ENCODE measurements at regions not wholly inside any gene's neighbourhood (a gene's known extent, or its start where the extent isn't known, plus 50 kb on each side); places are given as distances from the start of the nearest gene placed in this dataset.

DNA sequence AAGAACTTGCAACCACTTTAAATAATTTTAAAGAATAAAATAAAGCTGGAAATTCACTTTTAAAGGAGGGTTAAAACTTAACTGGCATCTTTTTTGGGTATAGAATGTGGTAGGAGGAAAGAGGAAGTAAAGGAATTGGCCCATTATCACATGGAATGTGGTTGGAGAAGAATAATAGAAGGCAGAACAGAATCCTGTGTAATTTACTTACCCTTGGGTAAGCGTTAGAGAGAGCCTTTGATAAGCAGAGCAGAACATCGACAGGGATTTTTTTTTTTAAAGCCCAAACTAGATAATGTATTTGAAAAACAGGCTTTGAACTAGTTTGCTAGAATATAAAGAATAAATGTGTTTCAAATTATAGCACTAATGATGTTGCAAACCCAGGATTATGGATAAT is 199.8 kb upstream of the KIAA1217 start:
- no peaks in the 10 kb centered on the region for H3K79me2 ChIP-seq (ENCODE audit: insufficient read depth, low read length)
- TF ChIP-seq, protein P1, sequence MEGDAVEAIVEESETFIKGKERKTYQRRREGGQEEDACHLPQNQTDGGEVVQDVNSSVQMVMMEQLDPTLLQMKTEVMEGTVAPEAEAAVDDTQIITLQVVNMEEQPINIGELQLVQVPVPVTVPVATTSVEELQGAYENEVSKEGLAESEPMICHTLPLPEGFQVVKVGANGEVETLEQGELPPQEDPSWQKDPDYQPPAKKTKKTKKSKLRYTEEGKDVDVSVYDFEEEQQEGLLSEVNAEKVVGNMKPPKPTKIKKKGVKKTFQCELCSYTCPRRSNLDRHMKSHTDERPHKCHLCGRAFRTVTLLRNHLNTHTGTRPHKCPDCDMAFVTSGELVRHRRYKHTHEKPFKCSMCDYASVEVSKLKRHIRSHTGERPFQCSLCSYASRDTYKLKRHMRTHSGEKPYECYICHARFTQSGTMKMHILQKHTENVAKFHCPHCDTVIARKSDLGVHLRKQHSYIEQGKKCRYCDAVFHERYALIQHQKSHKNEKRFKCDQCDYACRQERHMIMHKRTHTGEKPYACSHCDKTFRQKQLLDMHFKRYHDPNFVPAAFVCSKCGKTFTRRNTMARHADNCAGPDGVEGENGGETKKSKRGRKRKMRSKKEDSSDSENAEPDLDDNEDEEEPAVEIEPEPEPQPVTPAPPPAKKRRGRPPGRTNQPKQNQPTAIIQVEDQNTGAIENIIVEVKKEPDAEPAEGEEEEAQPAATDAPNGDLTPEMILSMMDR (IDR thresholded peaks at IDR 0.05; ENCODE audit: borderline replicate concordance, extremely low read depth, low read length, poor library complexity, severe bottlenecking), result no peak
- TF ChIP-seq EZH2 (IDR thresholded peaks at IDR 0.05; ENCODE audit: borderline replicate concordance, low read depth, low read length, severe bottlenecking), result no peak
- no peaks in the 10 kb centered on the region for H4K20me1 ChIP-seq (ENCODE audit: insufficient read depth, low read length)
- H3K9me3 ChIP-seq (ENCODE audit: insufficient read depth, low read length, severe bottlenecking), result no peaks in the 10 kb centered on the region
- no peaks in the 10 kb centered on the region for H3K27me3 ChIP-seq (ENCODE audit: insufficient read depth, low read length, poor library complexity)
- H3K4me2 ChIP-seq (ENCODE audit: insufficient read depth, low read length), result no peak overlapping the region
- no peak overlapping the region for H3K4me3 ChIP-seq (ENCODE audit: low read depth in 1 of 2, low read length in 2 of 2)
- H2AFZ ChIP-seq (ENCODE audit: low read depth, low read length), result no peak overlapping the region
- no peaks in the 10 kb centered on the region for H3K4me1 ChIP-seq (ENCODE audit: insufficient read depth, low read length)
- H3K27ac ChIP-seq (ENCODE audit: low read length), result no peak overlapping the region
- no peaks in the 10 kb centered on the region for H3K36me3 ChIP-seq (ENCODE audit: insufficient read depth, low read length)
- no peak overlapping the region for H3K9ac ChIP-seq (ENCODE audit: low read depth, low read length)
- no peak for ATAC-seq (ENCODE audit: insufficient read depth, low read depth)
- DNase-seq, result no peak

GRCh38 chr10:24009736-24010135 is 199.2 kb upstream of the KIAA1217 start:
- H3K79me2 ChIP-seq (ENCODE audit: insufficient read depth, low read length), result no peaks in the 10 kb centered on the region
- no peak overlapping the region for H3K4me2 ChIP-seq (ENCODE audit: insufficient read depth, low read length)
- H3K4me1 ChIP-seq (ENCODE audit: insufficient read depth, low read length), result no peaks in the 10 kb centered on the region
- H3K27me3 ChIP-seq (ENCODE audit: insufficient read depth, low read length, poor library complexity), result no peaks in the 10 kb centered on the region
- no peak for DNase-seq
- H2AFZ ChIP-seq (ENCODE audit: low read depth, low read length), result no peak overlapping the region
- no peak overlapping the region for H3K9ac ChIP-seq (ENCODE audit: low read depth, low read length)
- H3K9me3 ChIP-seq (ENCODE audit: insufficient read depth, low read length, severe bottlenecking), result no peaks in the 10 kb centered on the region
- no peak for TF ChIP-seq EZH2 (IDR thresholded peaks at IDR 0.05; ENCODE audit: borderline replicate concordance, low read depth, low read length, severe bottlenecking)
- TF ChIP-seq, protein P1 (IDR thresholded peaks at IDR 0.05; ENCODE audit: borderline replicate concordance, extremely low read depth, low read length, poor library complexity, severe bottlenecking), result no peak
- no peaks in the 10 kb centered on the region for H3K36me3 ChIP-seq (ENCODE audit: insufficient read depth, low read length)
- ATAC-seq (ENCODE audit: insufficient read depth, low read depth), result no peak
- H3K27ac ChIP-seq (ENCODE audit: low read length), result no peak overlapping the region
- no peaks in the 10 kb centered on the region for H4K20me1 ChIP-seq (ENCODE audit: insufficient read depth, low read length)
- H3K4me3 ChIP-seq (ENCODE audit: low read depth in 1 of 2, low read length in 2 of 2), result no peak overlapping the region

DNA sequence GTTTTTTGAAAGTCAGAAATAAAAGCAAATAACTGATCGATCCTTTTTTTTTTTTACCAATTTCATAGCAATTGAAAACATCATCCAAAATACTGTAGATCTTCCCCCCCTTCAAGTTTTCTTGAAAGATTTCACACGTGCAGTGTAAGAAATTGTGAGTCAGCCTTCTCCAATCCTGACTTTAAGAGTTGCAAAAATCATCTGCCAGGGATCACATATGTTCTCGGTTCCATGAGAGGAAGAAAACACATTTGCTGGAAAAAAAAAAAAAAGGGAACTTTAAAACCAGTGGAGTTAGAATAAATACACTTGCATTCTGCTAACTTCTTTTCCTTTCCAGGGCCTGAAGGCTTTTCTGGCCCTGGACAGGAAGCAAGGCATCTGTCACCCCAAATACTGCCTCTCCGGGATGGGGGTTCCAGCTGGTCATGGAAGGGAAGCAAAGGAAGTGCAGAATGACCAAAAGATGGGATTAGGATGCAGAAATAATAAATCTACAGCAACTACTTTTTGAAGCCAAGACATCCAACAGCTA is 198.4 kb upstream of the KIAA1217 start:
- ATAC-seq (ENCODE audit: insufficient read depth, low read depth), result no peak
- Histone ChIP-seq H4K20me1 (ENCODE audit: insufficient read depth, low read length) (no peaks in the 10 kb centered on the region), H2AFZ (ENCODE audit: low read depth, low read length) (no peak overlapping the region), H3K27ac (ENCODE audit: low read length) (no peak overlapping the region), H3K4me2 (ENCODE audit: insufficient read depth, low read length) (no peak overlapping the region), H3K79me2 (ENCODE audit: insufficient read depth, low read length) (no peaks in the 10 kb centered on the region), H3K9me3 (ENCODE audit: insufficient read depth, low read length, severe bottlenecking) (no peaks in the 10 kb centered on the region), H3K36me3 (ENCODE audit: insufficient read depth, low read length) (no peaks in the 10 kb centered on the region), H3K27me3 (ENCODE audit: insufficient read depth, low read length, poor library complexity) (no peaks in the 10 kb centered on the region), H3K4me3 (ENCODE audit: low read depth in 1 of 2, low read length in 2 of 2) (no peak overlapping the region), H3K9ac (ENCODE audit: low read depth, low read length) (no peak overlapping the region), H3K4me1 (ENCODE audit: insufficient read depth, low read length) (no peaks in the 10 kb centered on the region)
- no peak for TF ChIP-seq EZH2 (IDR thresholded peaks at IDR 0.05; ENCODE audit: borderline replicate concordance, low read depth, low read length, severe bottlenecking)
- DNase-seq, result no peak

DNA sequence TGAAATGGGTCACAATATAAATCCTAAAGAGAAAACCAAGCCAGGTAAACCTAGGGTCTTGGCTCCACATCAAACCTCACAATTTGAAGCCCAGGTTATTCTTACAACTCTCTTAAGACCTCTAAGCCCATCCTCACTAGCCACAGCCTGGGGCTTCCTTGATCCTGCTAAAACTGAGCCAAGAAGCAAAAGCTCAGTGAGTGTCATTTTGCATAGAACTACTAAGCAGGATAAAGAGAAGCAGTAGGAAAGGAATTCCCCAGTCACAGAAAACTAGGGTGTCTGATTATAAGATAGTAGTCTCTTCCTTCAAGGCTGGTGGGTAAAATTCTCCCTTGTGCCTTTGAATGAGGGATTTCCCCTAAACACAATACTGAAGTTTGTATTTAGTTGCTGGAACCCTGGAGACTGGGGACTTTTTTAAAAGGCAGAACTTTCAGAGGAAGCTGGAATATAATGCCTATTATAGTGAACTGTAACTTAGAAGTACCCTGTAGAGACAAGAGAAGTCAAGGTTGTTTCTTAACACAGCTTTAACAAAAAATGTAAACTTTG is 196.6 kb upstream of the KIAA1217 start:
- Histone ChIP-seq H2AFZ (ENCODE audit: low read depth, low read length) (no peak overlapping the region), H3K9ac (ENCODE audit: low read depth, low read length) (no peak overlapping the region), H3K79me2 (ENCODE audit: insufficient read depth, low read length) (no peaks in the 10 kb centered on the region), H3K4me3 (ENCODE audit: low read depth in 1 of 2, low read length in 2 of 2) (no peak overlapping the region), H4K20me1 (ENCODE audit: insufficient read depth, low read length) (no peaks in the 10 kb centered on the region), H3K9me3 (ENCODE audit: insufficient read depth, low read length, severe bottlenecking) (no peaks in the 10 kb centered on the region), H3K36me3 (ENCODE audit: insufficient read depth, low read length) (no peaks in the 10 kb centered on the region), H3K27ac (ENCODE audit: low read length) (no peak overlapping the region), H3K4me2 (ENCODE audit: insufficient read depth, low read length) (no peak overlapping the region), H3K27me3 (ENCODE audit: insufficient read depth, low read length, poor library complexity) (no peaks in the 10 kb centered on the region), H3K4me1 (ENCODE audit: insufficient read depth, low read length) (no peaks in the 10 kb centered on the region)
- DNase-seq (no peak), ATAC-seq (ENCODE audit: insufficient read depth, low read depth) (no peak)
- TF ChIP-seq, protein P1 (IDR thresholded peaks at IDR 0.05; ENCODE audit: borderline replicate concordance, extremely low read depth, low read length, poor library complexity, severe bottlenecking), result no peak
- no peak for TF ChIP-seq EZH2 (IDR thresholded peaks at IDR 0.05; ENCODE audit: borderline replicate concordance, low read depth, low read length, severe bottlenecking)

All from DND-41 (cell line).